ENCODE measurements at regions not wholly inside any gene's neighbourhood (a gene's known extent, or its start where the extent isn't known, plus 50 kb on each side); places are given as distances from the start of the nearest gene placed in this dataset.

DNA sequence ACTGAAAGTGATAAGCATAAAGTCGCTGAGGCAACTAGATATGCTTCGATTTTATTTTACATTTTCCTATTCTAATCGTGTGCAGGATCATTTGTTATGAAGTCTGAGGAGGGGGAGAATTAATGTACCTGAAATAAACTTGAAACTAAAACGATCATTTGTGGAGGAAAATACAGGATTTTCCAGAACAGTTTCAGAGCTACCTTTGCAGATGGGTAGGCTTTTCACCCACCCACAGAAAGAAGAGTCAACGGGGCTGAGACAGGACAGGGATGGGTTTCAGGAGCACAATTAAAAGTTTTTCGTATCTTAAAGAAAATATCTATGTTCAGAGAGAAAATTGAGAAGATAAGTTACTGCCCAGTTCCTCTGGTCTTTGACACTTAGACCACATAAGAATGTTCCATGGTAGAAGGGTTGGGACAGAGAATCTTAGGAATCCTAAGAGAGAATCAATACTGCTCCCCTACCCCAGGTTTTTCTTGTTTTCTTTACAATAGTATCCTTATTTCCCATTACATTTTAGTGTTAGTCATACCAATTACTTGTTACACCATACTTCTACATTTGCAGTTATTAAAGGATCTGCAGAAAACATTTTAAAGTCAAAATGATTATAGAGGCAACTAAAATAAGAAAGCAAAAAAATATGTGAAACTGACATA, 211.4 kb downstream of the DEPDC1B start:
- peak overlapping the region; percentile 91 for H3K27ac ChIP-seq
- no peak for TF ChIP-seq ZFX (IDR thresholded peaks at IDR 0.05; ENCODE audit: borderline replicate concordance)
- TF ChIP-seq, protein P1, sequence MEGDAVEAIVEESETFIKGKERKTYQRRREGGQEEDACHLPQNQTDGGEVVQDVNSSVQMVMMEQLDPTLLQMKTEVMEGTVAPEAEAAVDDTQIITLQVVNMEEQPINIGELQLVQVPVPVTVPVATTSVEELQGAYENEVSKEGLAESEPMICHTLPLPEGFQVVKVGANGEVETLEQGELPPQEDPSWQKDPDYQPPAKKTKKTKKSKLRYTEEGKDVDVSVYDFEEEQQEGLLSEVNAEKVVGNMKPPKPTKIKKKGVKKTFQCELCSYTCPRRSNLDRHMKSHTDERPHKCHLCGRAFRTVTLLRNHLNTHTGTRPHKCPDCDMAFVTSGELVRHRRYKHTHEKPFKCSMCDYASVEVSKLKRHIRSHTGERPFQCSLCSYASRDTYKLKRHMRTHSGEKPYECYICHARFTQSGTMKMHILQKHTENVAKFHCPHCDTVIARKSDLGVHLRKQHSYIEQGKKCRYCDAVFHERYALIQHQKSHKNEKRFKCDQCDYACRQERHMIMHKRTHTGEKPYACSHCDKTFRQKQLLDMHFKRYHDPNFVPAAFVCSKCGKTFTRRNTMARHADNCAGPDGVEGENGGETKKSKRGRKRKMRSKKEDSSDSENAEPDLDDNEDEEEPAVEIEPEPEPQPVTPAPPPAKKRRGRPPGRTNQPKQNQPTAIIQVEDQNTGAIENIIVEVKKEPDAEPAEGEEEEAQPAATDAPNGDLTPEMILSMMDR (IDR thresholded peaks at IDR 0.05): no peak

DNA sequence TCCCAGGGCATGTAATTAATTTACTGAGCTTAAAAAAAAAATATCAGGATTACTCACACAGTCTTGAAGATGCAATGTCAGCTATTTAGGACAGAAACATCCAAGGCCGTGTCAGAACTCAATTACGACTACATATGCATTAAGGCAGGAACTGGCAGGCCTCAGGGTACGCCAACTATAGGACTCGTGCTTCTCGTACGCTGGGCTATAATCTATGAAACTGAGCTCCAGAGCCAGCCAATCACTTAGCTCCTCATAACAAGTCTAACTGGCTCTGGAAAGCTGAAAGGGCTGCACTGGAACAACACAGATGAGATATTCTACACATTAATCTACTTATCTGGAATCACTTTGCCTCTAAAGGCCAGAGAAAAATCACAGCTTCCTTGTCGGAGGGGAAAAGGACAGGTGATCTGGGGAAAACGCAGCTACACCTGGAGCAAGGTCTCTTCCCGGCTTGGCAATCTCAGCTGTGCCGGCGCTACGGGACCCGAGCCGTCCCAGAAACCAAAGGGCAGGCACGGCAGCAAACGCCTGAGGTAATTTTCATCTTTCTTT, 212.0 kb downstream of the DEPDC1B start:
- H3K27ac ChIP-seq: peak overlapping the region; percentile 91

DNA sequence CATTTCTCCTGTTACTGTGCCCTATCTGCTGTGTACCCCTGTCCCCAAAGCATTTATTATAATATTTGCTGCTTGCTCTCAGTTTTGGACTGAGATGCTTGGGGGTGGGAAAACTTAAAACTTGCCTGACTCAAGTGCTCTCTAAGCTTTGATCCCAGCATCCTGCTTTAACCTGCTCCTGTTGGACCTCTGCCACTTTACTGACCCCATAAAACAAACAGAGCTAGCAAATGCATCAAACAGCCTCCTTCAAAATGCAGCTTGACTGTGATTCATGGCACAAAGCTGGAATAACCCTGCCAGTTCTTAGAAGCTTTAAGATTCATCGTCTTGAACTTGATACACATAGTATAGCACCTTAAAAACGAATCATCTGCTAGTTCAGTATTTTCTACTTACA, 212.5 kb downstream of the DEPDC1B start:
- H3K27ac ChIP-seq: peak overlapping the region; percentile 91
- no peak for TF ChIP-seq ZFX (IDR thresholded peaks at IDR 0.05; ENCODE audit: borderline replicate concordance)
- TF ChIP-seq, protein P1 (IDR thresholded peaks at IDR 0.05): no peak

More for the DNA sequence above, 212.0 kb downstream of the DEPDC1B start:
- TF ChIP-seq, protein P1 (IDR thresholded peaks at IDR 0.05): no peak
- no peak for TF ChIP-seq ZFX (IDR thresholded peaks at IDR 0.05; ENCODE audit: borderline replicate concordance)

DNA sequence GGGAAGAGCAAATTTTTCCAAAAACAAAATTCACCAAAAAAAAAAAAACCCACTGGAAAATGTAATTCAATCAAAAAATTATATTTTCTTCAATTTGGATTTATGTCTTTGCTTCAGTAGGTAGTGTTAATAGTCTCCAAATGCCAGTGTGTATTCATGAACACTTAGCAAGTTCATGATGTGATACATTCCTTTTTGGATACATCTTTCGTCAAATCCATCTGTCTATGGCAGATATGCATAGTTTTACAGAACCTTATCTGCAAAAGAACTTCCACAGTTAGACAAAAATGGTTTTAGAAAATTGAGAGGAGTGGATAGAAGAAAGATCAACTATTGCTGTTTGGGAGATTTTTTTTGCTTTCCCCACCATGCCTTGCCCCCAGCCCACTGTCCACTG, 214.6 kb downstream of the DEPDC1B start:
- TF ChIP-seq ZFX (IDR thresholded peaks at IDR 0.05; ENCODE audit: borderline replicate concordance): no peak
- TF ChIP-seq, protein P1 (IDR thresholded peaks at IDR 0.05): no peak
- no peak overlapping the region for H3K27ac ChIP-seq

DNA sequence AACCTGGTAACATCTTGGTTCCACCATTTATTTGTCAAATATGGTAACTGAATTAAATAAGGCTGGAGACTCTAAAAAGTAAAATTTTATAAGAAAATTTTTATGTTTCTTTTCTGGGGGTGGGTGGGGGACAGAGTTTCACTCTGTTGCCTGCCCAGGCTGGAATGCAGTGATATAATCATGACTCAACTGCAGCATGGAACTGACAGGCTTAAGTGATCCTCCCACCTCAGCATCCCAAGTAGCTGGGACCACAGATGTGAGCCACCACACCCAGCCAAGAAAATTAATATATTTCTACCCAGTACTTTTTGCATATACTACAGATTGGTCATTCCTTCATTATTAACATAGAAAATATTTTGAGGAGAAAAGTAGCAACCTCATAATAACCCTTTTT, 216.9 kb downstream of the DEPDC1B start:
- TF ChIP-seq, protein P1 (IDR thresholded peaks at IDR 0.05): no peak
- no peak for TF ChIP-seq ZFX (IDR thresholded peaks at IDR 0.05; ENCODE audit: borderline replicate concordance)
- H3K27ac ChIP-seq: no peak overlapping the region

DNA sequence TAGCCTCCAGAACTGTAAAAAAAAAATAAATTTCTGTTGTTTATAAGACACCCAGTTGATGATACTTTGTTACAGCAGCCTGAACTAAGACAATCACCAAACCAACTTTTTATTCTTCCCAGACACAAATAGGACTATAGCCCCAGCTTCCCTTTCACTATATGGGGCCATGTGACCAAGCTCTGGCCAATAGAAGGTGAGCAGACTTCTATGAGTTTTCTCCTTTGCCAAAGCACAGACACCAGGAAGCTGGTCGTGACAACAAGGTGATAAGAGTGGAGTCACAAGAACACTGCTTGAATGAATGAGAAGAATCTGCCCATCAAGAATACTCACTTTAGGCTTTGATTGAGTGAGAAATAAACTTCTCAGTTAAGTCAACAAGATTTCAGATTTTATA, 217.7 kb downstream of the DEPDC1B start:
- H3K27ac ChIP-seq: no peak overlapping the region
- TF ChIP-seq, protein P1 (IDR thresholded peaks at IDR 0.05): no peak
- TF ChIP-seq ZFX (IDR thresholded peaks at IDR 0.05; ENCODE audit: borderline replicate concordance): no peak

DNA sequence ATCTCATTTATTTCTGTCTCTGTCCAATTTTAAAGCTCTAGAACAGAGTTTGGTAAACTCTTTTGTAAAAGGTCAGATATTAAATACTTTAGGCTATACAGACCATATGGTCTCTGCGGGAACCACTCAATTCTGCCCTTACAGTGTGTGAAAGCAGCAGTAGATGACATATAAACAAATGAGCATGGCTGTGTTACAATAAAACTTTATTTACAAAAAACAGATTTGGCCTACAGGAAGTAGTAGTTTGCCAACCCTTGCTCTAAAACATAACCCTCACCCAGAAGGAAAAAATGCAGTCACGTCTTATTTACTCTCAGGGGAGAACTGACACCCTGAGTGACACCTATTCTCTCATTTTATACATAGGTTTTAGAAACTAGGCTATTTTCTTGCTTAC, 220.4 kb downstream of the DEPDC1B start:
- no peak for TF ChIP-seq ZFX (IDR thresholded peaks at IDR 0.05; ENCODE audit: borderline replicate concordance)
- TF ChIP-seq, protein P1 (IDR thresholded peaks at IDR 0.05): no peak
- no peak overlapping the region for H3K27ac ChIP-seq
